Fibroblast of skin of abdomen (primary cell): ENCODE measurements at regions not wholly inside any gene's neighbourhood (a gene's known extent, or its start where the extent isn't known, plus 50 kb on each side); places are given as distances from the start of the nearest gene placed in this dataset.

Source experiments
- DNase-seq: peaks from one replicate; pipeline ENCODE4 v3.0.0-alpha.2; 2013

DNA sequence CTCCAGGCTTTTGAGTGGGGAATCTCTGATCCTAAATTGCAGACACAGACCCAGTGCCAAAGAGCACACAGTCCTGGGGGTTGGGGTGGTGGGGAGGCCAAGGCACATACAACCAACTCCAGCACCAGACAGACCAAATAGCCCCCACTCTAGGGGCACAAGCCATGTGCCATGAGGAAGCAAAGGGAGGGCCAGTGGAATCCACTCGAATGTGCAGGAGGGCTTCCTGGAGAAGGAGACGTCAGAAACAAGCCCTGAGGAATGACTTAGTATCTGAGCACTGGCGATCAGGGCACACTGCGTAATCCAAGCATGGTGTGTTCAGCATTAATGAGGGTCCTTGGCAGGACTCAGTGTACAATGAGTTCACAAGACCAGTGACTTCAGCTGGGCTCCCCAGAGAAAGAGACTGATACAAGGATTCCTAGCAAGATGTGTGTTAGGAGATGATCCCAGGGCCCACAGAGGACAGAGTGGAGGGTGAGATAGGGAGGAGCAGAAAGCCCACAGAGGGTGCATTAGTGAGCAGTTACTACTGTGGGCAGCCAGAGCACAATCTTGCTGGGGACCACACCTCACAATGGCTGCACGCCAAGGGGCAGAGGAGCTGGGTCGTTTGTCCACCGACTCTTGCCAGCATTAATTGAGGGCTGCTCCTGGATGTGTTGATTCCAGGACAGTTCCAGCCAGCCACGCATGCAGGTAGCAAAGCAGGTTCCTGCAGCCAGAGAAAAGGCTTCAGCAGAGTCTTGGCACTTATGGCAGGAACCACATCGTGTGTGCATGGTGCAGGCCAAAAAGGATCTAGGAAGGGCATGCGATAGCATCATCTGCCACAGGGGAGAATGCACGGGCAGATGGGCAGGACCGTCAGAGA, 152.6 kb upstream of the VSTM2B start:
- no peak for DNase-seq

- DNase-seq, result no peak
These were observed 150.2 kb upstream of the VSTM2B start for GRCh38 chr19:29375429-29376119.

- DNase-seq, result no peak
These were observed 148.9 kb upstream of the VSTM2B start for GRCh38 chr19:29376855-29377354.

GRCh38 chr19:29378126-29378525, 147.7 kb upstream of the VSTM2B start:
- DNase-seq, result no peak

DNA sequence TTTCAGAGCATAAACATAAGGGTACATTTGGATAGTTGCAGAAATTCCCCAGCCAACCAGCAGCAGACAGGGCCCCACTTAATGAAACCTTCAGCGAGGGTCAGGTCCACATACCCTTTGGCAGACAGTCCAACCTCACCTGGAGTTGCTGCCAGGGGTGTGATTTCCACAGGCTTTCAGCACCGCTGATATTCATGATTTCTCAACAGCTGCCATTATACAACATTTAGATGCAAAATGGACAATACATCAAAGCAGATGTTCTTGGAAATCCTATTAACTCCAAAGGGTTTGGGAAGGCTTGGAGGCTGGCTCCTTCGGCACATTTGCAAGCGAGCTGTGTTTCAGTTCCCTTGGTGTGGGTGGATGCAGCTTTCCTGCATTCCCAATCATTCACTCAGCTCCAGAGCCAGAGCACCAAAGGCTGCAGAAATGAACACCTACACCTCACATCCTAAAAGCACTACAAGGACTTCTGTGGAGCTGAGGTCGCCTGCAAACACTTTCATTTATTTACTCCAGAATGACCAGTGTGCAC, 147.2 kb upstream of the VSTM2B start:
- no peak for DNase-seq

DNA sequence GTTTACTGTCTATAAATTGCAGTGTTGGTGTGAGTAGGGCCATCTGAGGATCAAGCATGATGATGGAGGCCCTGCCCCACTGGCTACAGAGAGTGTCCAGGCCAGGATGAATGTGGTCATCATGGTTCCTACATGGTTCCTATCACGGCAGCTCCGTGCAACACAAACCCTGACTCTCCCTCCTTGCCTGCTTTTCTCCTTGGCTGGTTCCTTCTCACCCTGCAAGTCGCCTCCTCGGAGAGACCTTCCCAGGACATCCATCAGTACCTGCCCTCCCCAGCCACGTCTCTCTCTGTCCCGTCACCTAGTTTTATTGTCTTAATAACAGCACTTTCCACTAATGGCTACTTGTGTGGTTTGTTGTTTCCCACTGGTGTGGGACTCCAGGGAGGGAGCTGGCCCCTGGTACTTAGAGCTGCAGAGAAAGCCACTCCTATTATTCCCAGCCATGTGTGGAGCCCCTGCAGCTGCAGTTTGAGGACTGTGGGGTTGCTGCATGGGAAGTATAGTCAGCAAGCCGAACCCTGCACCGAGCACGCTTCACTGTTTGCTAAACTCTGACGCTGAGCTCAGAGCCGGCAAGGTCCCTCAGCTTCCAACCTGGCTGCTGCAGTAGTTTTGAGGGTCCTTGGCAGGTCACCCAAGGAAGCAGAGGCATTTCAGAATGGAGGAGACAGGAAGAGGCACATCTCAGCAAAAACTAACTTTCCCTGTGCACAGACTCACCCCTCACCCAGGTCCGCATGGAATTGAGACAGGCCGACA, 146.4 kb upstream of the VSTM2B start:
- DNase-seq, result no peak

DNA sequence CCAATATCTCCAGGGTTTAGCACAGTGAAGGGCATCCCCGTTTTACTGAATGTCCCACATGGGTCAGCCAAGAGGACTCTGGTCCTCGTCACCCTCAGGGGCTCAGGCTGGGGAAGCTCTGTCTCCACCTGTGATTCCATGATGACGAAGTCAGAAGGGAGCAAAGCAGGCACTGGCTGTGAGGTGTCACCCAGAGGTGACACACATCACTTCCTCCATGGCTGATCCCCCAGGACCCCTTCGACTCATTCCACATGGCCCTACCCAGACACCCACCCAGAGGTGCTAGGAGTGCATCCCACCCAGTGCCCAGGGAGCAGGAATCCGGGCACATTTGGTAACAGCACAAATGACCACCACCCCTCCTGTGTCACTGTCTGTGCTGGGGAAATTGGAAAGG, 145.2 kb upstream of the VSTM2B start:
- no peak for DNase-seq

GRCh38 chr19:29381353-29382203, 144.2 kb upstream of the VSTM2B start:
- no peak for DNase-seq

DNA sequence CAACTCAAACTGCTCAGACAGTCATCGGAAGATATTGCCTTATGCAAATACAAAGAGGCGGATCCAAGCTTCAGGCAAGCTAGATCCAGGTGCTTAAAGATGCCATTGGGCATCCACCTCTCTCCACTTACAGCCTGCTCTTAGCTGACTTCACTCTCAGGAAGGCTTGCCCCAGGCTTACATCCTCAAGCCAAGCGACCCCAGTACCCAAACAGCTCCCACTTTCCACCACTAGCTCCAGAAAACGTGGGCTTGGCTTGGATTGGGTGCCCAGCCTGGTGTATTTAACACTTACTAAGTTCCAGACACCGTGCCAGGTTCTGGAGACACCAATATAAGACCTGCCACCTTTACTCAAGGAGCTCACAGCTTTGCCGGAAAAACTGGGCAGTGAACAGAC, 142.1 kb upstream of the VSTM2B start:
- no peak for DNase-seq

DNA sequence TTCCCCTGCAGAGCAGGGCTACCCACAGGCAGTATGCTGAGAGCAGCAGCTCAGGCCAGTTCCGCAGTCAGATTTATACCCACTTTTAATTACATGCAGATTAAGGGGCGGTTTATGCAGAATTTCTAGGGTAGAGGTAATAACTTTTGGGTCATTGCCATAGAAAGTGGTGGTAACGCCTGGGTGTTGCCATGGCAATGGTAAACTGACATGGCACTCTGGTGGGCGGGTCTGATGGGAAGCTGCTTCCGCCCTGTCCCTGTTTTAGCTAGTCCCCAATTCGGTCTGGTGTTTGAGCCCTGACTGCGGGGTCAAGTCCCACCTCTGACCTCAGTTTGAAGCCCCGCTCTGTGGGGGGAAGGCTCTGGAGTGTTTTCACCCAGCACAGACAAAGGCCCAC, 141.1 kb upstream of the VSTM2B start:
- no peak for DNase-seq

- DNase-seq, result no peak
These were observed 140.5 kb upstream of the VSTM2B start for GRCh38 chr19:29385191-29385795.

- no peak for DNase-seq
These were observed 138.8 kb upstream of the VSTM2B start for GRCh38 chr19:29386970-29387369.

DNA sequence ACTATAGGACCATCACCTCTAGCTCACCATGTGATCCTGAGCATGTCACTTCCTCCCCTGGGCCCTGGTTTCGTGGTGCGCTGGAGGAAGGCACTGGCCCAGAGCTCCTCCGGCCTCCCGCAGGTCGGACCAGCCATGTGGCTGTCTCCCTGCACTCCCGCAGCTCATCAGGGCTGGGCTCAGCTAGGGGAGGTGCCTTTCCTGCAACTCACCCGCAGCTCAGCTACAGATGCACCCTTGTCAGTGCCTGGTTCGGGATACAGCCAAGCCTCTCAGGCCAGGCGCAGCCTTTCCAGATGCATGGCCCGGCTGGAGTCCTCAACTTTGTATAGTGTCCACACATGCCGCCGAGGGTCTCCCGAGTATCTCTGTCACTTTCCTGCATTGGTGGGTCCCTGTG, 138.2 kb upstream of the VSTM2B start:
- no peak for DNase-seq

DNA sequence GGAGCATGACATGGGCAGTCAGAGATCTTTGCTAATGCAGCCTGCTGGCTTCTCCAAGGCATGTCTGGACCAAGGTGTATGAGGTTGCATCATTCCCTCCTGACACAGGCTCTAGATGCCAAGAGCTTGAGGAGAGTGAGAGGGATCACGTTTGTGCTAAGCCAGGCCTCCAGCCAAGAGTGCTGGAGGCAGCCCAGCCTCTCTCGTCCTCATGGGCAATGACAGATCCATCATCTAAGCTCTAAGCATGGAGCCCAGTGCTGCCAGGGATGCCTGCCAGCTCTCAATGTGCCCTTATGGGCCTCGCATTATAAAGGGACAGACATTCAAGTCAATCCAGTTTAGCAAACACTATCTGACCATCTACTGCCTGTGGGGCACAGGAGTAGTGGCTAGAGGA, 136.3 kb upstream of the VSTM2B start:
- DNase-seq, result no peak

DNA sequence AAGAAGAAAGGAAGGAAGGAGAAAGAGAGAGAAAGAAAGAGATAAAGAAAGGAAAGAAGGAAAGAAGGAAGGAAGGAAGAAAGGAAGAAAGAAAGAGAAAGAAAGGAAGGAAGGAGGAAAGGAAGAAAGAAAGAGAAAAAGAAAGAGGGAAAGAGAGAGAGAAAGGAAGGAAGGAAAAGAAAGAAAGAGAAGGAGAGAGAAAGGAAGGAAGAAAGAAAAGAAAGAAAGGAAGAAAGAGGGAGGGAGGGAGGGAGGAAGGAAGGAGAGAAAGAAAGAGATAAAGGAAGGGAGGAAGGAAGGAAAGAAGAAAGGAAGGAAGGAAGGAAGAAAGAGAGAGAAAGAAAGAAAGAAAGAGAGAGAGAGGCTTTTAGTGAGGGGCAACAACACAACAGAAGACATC, 135.1 kb upstream of the VSTM2B start:
- DNase-seq, result no peak

GRCh38 chr19:29393915-29394460, 131.8 kb upstream of the VSTM2B start:
- no peak for DNase-seq

GRCh38 chr19:29395111-29395733, 130.6 kb upstream of the VSTM2B start:
- DNase-seq, result no peak

GRCh38 chr19:29395734-29396414, 129.9 kb upstream of the VSTM2B start:
- DNase-seq, result no peak

DNA sequence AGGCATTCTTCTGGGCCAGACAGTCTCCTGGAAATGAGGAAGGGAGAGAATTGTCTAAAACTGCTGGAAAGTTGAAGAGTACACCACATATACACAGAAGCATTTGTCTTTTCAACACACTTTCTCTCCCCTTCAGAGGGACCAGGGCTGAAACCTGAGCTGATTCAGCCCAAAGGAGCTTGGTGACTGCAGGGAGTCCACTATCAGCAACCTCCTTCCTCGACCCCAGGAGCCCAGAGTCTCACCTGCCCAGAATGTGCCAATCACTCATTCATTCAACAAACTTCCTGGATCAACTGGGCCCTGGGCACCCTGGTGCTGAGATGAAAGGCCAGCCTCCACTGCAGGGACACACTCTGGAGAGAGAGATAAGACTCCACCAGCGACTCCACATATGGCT, 128.9 kb upstream of the VSTM2B start:
- no peak for DNase-seq

GRCh38 chr19:29397748-29398147, 128.0 kb upstream of the VSTM2B start:
- no peak for DNase-seq
